Stimulated activated CD4-positive, alpha-beta T cell treated with anti-CD3 and anti-CD28 coated beads, Interleukin-12 subunit alpha, Interleukin-12 subunit beta, amount 100 ng/mL, for 4 hours (primary cell): ENCODE measurements at regions not wholly inside any gene's neighbourhood (a gene's known extent, or its start where the extent isn't known, plus 50 kb on each side); places are given as distances from the start of the nearest gene placed in this dataset.
"Not testable (repeated sequence)": the region's sequence is repeated elsewhere in the genome, so short reads cannot be mapped to it uniquely, and the experiment has no call there.

Source experiments
- DNase-seq: peaks from one replicate; pipeline ENCODE4 v3.0.0-alpha.2; 2020

DNA sequence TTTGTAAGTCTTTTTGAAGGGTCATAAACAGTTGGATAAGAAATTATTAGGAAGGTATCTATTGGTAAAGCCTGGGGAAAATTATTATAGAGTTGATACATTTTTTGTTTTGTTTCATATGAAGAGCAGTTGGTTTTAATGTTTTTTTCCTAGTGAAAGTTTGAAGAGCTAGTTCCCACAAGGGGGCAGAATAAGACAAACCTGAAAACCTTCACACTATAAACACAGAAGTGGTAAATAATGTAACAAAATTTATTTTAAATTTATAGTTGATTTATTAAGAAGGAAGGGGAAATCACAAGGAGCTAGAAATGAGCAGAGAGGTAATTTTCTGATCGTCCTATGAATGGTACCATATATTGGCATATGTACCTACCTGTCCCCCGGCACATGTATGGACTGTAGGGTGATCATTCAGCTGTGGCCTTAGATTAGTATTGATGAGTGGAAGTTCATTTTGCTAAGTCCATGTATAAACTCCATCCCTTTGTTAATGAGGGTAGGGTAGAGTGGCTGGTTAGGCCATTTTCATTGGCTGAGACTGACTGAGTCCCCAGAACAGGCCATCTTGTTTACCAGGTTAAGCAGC lies 116.3 kb downstream of the TANC2 start:
- no peak for DNase-seq

DNA sequence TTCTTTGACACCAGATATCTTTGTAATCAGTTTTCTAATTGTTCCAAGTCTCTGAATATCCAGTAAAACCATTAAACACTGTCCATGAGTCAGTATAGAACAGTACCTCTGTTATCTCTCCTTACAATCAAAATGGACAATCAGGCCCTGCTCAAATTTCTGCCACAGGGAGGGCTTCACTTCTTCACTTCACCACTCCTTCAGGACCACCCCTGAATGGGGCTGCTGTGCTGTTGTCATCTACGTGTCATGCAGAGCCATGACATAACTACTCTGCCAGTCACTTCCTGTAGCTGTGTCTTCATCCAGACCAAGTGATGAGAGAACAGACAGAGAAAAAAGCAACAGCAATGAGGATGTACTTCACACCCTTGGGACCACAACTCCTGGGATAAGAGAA lies 116.9 kb downstream of the TANC2 start:
- DNase-seq = no peak

DNA sequence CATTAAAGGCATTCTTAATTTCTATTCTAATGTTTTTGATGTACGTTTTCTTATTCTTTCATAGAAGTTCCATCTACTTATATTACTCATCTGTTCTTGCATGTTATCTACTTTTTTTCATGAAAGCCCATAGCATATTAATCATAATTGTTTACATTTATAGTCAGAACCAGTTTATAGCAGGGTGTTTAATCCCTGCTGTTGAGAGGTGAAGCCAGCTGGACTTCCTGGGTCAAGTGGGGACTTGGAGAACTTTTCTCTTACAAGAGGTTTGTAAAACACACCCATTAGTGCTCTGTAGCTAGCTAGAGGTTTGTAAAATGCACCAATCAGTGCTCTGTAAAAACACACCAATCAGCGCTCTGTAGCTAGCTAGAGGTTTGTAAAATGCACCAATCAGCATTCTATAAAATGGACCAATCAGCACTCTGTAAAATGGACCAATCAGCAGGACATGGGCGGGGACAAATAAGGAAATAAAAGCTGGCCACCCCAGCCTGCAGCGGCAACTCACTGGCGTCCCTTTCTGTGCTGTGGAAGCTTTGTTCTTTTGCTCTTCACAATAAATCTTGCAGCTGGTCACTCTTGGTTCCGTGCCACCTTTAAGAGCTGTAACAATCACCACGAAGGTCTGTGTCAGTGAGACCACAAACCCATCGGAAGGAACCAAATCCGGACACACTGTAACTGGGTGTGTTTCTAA lies 120.6 kb downstream of the TANC2 start:
- no peak for DNase-seq

DNA sequence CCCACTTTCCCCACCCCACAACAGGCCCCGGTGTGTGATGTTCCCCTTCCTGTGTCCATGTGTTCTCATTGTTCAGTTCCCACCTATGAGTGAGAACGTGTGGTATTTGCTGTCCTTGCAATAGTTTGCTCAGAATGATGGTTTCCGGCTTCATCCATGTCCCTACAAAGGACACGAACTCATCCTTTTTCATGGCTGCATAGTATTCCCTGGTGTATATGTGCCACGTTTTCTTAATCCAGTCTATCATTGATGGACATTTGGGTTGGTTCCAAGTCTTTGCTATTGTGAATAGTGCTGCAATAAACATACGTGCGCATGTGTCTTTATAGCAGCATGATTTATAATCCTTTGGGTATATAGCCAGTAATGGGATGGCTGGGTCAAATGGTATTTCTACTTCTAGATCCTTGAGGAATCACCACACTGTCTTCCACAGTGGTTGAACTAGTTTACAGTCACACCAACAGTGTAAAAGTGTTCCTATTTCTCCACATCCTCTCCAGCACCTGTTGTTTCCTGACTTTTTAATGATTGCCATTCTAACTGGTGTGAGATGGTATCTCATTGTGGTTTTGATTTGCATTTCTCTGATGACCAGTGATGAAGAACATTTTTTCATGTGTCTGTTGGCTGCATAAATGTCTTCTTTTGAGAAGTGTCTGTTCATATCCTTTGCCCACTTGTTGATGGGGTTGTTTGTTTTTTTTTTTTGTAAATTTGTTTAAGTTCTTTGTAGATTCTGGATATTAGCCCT lies 124.5 kb downstream of the TANC2 start:
- not testable (repeated sequence) for DNase-seq

DNA sequence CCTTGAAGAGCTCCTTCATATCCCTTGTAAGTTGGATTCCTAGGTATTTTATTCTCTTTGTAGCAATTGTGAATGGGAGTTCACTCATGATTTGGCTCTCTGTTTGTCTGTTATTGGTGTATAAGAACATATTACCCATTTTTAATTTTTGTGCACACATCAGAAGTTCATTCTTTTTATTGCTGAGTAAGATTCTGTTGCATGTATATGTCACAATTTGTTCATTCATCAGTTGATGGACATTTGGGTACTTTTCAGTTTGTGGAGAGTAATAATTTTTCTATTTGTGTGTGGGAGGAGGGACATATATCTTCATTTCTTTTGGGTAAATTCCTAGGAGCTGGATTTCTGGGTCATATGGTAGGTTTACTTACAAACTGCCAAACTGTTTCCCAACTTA lies 125.9 kb downstream of the TANC2 start:
- not testable (repeated sequence) for DNase-seq

DNA sequence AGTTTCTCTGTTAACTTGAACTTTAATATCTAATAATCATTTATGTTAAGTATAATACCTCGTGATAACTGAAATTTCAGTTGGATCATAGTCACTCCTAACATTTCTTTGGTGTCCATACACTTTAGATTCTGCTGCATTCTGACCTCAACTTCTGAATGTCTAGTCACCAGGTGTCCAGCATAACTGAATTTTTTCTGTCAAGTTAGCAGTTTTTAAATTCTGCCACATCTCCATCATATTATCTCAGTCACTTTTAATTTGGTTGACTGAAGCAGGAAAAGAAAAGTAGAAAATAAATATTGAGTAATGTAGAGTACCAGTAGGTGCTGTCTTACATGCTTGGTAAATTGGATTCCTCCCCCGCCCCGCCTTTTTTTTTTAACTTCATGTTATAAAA lies 128.6 kb downstream of the TANC2 start:
- no peak for DNase-seq

DNA sequence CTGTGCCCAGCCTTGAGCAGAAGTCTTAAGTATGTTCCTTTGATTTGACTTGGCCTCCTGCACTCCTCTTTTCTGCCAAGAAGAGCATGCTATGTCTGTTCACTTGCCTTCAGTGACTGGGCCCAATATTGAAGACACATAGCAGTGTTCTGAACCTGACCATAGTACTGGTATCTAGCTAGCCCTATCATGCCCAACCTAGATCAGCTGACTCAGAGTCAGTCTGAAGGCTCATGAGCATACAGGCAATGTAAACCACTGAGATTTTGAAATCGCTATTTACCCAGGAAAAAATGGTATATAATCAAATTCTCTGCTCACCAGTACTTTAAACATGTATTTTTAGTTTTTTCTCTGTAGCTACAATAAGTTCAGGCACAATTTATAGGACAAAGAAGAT lies 129.4 kb downstream of the TANC2 start:
- no peak for DNase-seq

DNA sequence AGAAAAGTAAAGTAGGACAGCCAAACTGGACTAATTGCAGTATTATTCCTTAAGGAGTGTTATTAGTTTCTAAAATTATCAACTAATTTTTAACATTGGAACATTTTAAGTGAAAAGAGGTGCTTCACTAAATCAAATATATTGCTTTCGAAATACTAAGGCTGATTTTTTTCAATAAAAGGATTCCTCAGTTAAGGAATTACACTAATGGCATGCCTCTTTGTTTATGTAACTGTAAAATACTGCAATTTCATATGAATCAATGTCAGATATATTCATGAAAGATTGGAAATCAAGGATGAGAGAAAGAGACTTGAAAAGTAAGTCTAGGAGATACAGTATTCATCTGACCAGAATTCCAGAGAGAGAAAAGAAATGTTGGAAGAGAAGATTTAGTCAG lies 129.8 kb downstream of the TANC2 start:
- no peak for DNase-seq

DNA sequence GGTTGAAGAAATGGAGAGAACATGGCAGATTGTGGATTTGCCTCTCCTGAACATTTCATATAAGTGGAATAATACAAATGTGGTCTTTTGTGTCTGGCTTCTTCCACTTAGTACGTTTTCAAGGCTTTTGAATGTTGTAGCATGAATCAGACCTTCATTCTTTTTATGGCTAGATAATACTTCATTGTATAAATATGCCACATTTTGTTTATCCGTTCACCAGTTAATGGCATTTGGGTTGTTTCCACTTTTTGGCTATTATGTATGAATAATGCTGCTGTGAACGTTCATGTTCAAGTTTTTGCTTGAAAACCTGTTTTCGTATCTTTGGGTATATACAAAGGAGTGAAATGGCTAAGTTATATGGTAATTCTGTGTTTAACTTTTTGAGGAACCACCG lies 130.4 kb downstream of the TANC2 start:
- no peak for DNase-seq

DNA sequence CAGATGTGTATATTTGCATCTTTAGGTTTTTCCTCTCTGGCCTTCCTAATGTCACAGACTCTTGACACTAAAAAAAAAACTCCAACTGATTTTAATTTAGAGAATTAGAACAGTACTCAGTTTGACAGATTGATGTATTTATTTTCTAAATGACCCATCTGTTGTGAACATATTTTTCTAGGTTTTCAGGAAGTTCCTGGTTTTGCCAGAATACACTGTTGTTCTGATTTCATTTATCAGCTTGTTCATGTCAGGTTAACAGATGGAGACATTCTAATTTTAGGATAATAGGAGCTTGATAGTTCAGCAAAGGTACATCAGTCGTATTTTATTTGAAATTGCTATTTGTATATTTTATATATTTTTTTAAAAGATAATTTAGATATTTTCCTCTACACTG lies 133.4 kb downstream of the TANC2 start:
- no peak for DNase-seq

DNA sequence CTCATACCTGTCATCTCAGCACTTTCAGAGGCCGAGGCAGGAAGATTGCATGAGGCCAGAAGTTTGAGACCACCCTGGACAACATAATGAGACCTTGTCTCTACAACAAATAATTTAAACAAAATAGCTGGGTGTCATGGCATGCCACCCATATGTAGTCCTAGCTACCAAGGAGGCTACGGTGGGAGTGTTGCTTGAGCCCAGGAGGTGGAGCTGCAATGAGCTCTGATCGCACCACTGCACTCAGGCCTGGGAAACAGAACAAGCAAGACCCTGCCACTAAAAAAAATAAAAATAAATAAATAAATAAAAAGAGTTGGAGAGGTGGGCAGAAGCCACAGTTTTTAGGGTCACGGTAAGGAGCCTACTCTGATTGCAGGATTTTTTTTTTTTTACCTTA lies 136.0 kb downstream of the TANC2 start:
- no peak for DNase-seq

DNA sequence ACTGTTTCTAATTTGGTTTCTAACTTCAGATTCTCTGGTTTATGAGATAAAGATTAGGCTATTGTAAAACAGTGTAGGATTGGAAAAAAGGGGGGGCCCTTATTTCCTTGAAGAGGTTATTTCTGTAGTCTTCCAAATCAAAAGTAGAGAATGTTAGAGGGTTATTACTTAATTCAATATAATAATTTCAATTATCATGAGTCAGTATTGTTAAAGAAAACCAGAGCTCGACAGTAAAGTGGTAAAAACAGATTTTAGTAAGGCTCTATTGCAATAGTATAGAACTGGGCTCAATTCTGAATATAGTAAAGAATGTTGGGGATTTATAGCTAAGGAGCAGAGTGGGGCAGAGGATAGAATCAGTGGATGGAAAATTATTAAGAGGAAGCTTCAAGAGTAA lies 140.0 kb downstream of the TANC2 start:
- DNase-seq = no peak

DNA sequence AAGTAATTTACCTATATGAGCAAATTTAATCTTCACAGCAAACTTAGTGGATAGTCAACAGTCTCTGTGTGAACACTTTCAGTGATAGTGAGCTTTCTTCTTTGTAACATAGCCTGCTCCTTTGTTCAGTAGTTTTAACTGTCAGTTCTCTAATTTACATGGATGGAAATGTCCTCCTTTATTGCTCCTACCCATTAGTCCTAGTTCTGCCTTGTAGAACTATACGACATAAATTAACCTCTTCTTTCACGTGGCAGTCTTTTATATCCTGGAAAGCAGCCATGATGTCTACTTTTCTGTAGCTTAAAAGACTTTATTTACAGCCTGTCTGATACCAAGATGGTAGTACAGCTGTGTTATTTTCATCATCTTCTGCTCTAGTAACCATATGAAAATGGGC lies 143.6 kb downstream of the TANC2 start:
- DNase-seq = no peak

DNA sequence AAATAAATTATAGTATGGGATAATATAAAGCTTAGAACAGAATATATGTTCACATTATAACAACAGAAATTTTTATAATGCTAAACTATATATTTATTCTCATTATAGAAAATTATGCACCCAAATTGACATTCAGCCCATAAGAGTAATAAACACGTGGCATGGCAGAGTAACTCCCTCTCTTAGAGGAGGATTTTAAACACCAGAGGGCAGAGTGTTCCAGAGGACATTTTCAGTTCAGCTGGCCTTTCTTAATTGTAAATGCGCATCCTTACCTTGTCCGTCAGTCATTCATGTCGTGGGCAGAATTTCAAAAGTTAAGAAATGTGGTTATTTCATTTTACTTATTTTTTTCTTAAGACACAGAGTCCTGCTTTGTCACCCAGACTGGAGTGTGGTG lies 147.1 kb downstream of the TANC2 start:
- DNase-seq = no peak

DNA sequence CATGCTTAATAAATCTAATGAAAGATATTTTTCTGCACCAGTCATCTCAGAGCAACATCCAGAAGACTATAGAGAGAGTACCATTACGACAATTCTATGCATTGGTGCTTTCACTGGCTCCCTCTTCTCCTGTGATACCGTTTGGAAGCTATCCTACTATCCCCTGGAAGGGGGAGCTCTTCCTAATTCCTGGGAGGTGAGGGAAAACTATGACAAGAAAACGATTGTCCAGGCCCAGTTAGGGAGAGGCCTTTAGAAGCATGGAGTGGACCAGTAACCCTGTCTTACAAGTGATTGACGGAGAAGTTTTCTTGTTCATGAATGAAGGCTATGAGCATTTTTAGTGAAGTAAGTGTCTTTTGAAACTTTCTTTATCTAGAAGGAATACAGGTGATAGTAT lies 150.2 kb downstream of the TANC2 start:
- no peak for DNase-seq

DNA sequence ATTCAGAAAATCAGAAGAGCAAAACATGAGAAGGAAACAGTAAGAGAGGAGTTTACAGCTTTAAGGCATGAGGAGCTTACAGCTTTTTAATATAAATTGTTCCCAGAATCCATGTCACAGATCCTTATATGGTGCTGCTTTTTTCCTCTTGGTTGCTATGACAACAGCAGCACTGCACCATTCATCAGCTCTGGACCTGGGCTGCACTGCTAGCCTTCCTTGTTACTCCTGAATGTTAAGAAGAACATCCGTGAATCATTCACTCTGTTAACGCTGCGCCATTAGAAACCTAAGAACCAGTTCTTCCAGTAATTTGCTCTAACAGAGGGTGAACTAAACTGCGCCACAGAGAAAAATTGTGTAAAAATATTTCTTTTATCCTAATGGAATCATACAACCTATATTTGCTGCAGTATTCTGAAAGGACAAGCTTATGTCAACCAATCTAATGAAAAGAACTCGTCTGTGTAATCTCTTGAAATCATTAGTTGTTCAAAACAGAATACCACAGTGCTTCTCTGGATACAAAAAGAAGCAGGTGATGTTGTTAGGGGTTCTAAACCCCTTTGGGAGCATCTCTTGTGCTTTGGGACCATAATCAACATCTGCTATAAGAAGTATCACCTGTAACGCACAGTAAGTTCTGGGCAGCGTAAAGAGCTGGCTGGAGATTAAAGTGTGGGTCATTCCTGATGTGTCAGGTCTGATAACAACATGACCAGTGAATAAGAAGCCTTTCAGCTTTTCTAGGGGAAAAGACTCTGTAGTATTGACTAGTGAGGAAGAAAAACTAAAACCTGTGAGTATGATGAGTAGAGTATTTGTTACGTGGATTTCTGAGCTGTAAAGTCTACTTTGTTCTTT lies 151.2 kb downstream of the TANC2 start:
- no peak for DNase-seq

DNA sequence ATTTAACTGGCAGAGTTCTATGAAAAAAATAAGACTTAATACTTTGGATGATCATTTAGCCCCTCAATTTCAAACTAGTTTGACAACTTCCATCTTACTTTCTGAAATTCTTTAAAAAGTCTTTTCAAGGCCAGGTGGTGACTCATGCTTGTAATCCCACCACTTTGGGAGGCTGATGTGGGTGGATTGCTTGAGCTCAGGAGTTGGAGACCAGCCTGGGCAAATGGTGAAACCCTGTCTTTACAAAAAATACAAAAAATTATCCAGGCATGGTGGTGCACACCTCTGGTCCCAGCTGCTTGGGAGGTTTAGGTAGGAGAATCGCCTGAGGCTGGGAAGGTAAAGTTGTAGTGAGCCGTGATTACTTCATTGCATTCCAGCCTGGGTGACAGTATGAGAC lies 154.4 kb downstream of the TANC2 start:
- no peak for DNase-seq

DNA sequence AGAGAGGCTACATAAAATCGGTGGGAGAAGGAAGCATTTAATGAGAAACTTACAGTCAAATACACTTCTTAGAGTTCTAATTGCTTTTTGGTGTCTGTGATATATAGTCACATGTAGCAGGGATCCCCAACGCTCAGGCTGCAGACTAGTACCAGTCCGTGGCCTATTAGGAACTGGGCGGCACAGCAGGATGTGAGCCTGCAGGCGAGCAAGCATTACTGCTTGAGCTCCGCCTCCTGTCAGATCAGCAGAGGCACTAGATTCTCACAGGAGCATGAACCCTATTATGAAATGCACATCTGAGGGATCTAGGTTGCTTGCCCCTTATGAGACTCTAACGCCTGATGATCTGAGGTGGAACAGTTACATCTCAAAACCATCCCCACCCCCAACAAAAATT lies 158.5 kb downstream of the TANC2 start:
- no peak for DNase-seq

DNA sequence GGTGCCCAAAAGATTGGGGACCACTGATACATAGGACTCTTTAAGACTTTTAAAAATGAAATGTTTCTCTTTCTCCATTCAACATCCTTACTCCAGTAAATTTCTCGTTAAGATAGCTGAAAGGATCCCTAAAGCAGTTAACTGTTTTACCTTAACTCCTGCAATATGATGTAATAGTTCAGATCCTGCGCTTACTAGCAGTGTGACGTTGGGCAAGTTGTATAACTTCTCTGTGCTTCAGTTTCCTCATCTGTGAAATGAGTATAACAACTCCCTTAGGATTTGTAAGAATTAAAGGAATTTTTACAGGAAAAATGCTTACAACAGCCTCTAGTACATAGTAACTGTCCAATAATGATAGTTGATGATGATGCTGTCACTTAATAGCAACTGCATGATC lies 158.9 kb downstream of the TANC2 start:
- no peak for DNase-seq

DNA sequence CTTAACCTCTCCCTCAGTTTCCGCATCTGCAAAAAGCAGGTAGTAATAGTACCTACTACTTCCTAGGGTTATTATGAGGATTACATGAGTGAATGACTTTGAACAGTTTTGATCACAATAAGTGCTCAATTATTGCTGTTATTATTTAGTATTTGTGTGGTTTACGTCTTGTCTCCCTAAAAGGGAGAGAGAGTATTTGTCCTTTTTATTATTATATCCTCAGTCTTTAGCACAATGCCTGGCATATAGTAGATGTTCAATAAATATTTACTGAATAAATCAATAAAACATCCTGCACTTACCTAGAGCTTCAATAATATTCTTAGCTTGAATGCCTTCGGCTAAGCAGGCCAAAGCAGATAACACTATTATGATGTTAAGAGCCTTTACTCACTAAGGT lies 160.0 kb downstream of the TANC2 start:
- no peak for DNase-seq

DNA sequence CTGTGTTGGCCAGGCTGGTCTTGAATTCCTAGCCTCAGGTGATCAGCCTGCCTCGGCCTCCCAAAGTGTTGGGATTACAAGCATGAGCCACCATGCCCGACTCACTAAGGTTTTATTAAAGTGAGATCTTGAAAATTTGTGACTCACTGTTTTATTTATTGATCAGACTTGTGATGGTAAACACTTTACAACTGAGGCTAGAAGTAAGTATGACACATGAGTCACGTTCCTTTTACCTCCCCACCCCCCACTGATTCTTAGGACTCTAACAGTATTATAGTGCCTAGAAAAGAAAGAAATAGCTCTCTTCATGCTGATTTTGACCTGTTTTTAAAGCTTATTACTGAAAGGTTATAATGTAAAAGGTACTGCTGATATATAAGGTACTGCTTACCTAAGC lies 160.6 kb downstream of the TANC2 start:
- no peak for DNase-seq

DNA sequence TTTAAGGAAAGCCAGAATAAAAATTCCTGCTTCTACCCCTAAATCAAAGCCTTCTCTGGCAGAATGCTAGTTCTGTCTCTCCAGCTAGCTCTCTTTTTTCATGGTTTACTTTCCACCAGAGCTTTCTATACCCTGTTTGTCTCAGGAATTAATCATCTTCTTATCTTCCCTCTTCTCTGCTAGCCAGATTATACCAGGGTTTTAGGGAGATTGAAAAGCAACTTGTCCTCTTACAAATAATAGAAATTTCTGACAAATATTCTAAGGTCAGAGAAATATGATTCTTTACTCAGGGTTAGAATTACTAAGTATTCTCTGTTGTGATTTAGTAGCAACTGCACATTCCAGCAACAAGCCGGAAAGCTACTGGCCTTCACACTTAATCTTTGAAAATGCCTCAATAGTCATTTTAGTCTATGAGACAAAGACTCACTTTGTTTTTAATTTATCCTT lies 166.4 kb downstream of the TANC2 start:
- no peak for DNase-seq

DNA sequence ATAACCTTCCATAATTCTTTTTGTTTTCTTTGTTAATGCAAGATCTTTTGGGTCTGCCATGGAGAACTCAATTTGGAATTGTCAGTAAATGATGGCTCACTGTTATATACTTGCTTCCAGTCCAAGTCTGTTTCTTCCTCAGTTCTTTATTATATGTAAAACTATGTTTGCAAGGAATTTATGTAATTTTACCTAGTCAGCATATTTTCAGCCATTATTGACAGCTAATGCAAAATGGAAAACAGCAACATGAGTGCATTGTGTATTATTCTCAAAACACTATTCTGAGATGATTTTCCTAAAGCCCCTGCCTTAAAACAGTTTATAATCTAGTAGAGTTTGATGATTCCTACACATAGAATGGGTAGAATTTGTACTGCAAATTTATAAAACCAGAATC lies 167.5 kb downstream of the TANC2 start:
- DNase-seq = no peak
